Amygdala (tissue), 56 donors: ENCODE measurements at regions not wholly inside any gene's neighbourhood (a gene's known extent, or its start where the extent isn't known, plus 50 kb on each side); places are given as distances from the start of the nearest gene placed in this dataset.

Experiments used
- DNase-seq, 56 donors: peaks; one replicate each; lab custom pipeline; 2025; lab: John Stamatoyannopoulos, UW

DNA sequence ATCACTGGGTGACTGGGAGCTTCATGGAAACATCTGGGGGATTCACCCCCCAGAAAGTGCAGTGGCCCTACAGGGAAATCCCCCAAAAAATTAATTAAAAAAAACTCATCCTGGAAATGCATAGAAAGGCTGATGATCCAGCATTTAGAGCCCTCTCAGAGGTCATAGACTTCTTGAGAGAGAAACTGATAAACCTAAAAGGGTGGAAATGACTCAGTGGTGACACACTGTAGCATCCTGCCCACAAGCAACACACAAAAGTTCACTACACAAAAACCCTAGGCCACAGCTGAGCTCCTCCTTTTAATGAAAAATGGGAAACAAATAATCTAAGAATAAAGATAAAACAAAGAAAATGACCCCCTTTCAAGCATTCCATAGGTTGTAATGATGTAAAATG is 911.5 kb downstream of the GLUD2 start:
- DNase-seq = no peak

GRCh38 chrX:121975671-121976070 is 928.3 kb downstream of the GLUD2 start:
- no peak for DNase-seq

GRCh38 chrX:121987163-121987562 is 939.8 kb downstream of the GLUD2 start:
- no peak for DNase-seq

DNA sequence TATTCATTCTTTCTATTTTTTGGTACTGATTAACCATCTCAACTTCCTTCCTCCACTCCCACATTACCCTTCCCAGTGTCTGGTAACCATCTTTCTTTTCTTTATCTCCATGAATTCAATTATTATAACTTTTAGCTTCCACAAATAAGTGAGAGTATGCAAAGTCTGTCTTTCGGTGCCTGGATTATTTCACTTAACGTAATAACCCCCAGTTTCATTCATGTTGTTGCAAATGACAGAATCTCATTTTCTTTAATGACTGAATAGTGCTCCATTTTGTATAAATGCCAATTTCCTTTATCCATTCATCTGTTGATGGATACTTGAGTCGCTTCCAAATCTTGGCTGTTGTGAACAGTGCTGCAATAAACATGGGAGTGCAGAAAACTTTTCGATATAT is 940.4 kb downstream of the GLUD2 start:
- DNase-seq = no peak

DNA sequence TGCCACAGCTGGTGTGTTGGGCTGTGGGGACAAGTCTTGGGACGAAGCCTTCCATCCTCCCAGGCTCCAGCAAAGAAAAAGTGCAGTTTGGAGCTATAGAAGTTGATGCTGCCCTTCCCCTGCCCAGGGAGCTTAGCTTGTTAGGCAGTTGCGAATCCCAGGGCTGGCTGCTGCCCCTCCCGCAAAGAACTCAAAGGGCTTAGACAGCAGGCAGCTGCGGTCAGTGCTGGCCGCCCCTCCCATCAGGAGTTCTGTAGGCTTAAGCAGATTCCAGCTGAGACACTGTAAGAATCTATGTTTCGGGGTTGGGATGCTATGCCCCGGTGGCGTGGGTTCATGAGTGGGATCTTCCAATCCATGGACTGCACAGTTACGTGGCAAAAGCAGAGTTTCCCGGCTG is 956.7 kb downstream of the GLUD2 start:
- no peak for DNase-seq

DNA sequence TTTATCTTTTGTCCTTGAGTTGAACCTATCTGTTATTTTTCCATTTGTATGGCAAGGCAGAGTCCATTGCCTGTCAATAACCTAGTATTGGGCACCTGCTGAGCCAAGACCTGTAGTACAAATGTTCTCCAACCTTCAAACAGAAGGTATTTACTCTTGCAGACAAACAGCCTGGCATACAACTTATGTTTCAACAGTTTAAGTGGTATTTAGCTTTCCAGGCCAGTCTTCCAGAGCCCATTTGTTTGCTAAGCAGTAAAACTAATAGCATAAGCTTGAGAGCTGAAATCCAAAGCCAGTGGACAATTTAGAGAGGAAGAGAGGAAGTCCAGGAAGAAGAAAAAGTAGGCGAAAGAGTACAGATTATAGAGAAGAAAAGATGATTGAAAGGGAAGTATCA is 979.3 kb downstream of the GLUD2 start:
- DNase-seq = no peak

- DNase-seq = no peak
These were observed 998.8 kb downstream of the GLUD2 start for GRCh38 chrX:122046226-122046625.

DNA sequence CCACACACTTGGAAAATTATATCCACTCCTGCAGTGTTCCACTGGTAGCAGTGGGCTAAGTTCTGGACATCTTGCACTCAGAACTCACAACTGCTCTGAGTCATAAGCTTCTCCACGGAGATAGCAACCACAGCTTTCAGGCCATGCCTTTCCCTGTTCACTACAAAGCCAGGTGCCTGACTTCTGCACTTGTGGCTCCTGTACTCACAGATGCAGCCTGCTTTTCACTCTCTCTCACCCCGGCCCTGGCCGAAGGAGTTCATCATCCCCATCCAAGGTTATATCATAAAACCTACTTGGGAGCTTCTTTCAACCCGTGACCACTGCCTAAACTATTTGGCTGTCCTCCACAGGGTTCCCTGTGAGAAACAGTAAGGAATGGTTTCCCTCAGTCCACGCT is 999.4 kb downstream of the GLUD2 start:
- DNase-seq = no peak

GRCh38 chrX:122047261-122047660 is 999.9 kb downstream of the GLUD2 start:
- DNase-seq = no peak

GRCh38 chrX:122055460-122055859 is 1008.0 kb downstream of the GLUD2 start:
- DNase-seq = no peak

- no peak for DNase-seq
These were observed 1008.7 kb downstream of the GLUD2 start for GRCh38 chrX:122055979-122056715.

GRCh38 chrX:122076241-122076640 is 1028.8 kb downstream of the GLUD2 start:
- DNase-seq = no peak

- no peak for DNase-seq
These were observed 1030.7 kb downstream of the GLUD2 start for GRCh38 chrX:122078079-122078478.

DNA sequence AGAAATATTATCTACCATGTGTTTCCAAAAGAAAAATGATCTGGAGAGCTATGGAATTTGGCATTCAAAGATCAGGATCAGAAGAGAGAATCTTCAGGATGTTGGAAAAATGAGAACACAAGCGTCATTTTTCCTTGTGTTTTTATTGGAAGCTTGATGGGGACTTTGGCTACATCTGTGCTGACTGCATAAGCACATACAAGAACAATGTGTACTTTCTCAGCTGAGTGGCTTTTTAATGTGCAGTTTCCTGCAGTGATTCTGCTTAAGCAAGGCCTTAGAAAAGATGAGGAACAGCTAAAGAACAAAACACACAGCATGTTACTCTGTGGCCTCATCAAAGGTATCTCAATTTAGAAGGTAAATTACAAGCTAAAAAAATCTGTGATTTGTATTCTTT is 1039.9 kb downstream of the GLUD2 start:
- DNase-seq = no peak

DNA sequence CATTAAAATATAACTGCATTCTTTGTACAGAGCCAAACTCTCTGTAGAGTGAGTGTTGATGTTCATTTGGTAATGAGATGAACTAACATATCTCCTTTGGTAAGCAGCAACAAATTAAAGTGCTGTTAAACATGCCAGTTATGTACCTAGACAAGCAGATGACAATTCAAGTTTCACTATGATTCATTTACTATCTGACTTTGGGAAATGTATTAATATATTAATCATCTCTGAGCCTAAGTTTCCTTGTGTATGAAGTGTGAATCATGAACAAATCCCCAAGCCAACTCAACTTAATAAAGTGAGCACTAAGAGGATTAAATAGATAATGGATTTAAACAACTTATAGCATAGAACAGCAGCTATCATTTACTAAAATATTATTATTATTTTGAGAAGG is 1044.2 kb downstream of the GLUD2 start:
- no peak for DNase-seq

DNA sequence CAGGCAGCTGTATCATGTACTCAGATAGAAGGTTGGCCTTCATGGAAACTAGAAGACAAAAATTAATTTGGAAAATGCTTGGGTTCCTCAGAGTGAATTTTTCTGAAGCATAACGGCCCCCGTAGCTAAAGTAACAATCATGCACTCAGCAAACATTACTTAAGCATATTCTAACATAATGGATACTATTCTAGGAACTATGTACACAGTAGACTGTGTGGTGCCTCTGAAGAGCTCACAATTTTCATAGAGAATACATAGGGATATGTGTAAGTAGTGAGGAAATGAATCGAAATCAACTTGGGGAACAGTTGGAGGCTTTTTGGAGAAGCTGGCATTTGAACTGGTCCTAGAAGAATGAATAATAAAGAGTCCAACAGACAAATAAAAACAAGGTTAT is 1045.0 kb downstream of the GLUD2 start:
- no peak for DNase-seq

GRCh38 chrX:122092978-122093377 is 1045.6 kb downstream of the GLUD2 start:
- no peak for DNase-seq

GRCh38 chrX:122094611-122095010 is 1047.2 kb downstream of the GLUD2 start:
- DNase-seq = no peak

DNA sequence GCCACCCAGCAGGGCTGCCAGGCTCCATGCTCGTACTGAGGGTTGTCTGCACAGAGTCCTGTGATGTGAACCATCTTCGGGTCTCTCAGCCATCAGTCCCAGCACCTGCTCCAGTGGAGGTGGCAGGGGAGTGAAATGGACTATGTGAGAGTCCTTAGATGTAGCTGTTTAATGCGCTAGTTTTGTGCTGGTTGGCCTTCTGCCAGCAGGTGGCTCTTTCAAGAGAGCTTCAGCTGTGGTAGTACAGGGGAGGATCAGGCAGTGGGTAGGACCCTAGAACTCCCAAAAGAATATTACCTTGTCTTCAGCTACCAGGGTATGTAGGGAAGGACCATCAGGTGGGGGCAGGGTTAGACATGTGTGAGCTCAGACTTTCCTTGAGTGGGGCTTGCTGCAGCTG is 1066.0 kb downstream of the GLUD2 start:
- DNase-seq = no peak

GRCh38 chrX:122113896-122114295 is 1066.5 kb downstream of the GLUD2 start:
- DNase-seq = no peak

- DNase-seq = no peak
These were observed 1068.2 kb downstream of the GLUD2 start for GRCh38 chrX:122115604-122116003.

DNA sequence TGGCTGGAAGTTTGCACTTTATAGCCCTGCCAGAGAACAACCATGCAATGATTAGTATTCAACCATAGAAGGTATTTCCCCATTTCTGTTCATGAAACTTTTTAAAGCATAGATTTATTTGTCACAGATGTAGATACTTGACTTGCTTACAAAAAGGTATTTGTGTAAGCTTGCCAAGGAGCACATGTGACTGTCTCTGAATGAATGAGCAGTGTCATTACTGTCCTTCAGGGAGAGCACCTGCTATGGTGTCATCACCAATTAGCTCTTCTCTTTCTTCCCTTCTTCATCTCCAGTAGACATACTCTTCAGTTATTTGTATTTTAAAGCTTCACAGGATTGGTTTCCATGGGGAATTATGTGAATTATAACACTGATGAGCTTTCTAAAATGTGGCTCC is 1064.7 kb upstream of the GRIA3 start:
- DNase-seq = no peak

GRCh38 chrX:122122274-122122673 is 1061.8 kb upstream of the GRIA3 start:
- DNase-seq = no peak
